HCT116 (cell line): ENCODE measurements at regions not wholly inside any gene's neighbourhood (a gene's known extent, or its start where the extent isn't known, plus 50 kb on each side); places are given as distances from the start of the nearest gene placed in this dataset.
"Not testable (repeated sequence)": the region's sequence is repeated elsewhere in the genome, so short reads cannot be mapped to it uniquely, and the experiment has no call there.

ENCODE experiments used
- EZH2phosphoT487 ChIP-seq: fragments of 200-600 bp; IDR thresholded peaks from 2 replicates; pipeline ENCODE4 v1.6.1; 2018; ENCODE audit warnings: antibody characterized with exemption, borderline replicate concordance
- POLR2AphosphoS5 ChIP-seq: IDR thresholded peaks from 2 replicates; pipeline ENCODE4 v1.6.1; 2011; ENCODE audit warnings: mild to moderate bottlenecking, low read depth, low read length, moderate library complexity
- SIN3A ChIP-seq: IDR thresholded peaks from 2 replicates; pipeline ENCODE4 v1.6.1; 2012; ENCODE audit warnings: low read depth
- TF ChIP-seq, protein P1 (sequence below): IDR thresholded peaks from 2 replicates; pipeline ENCODE4 v1.6.1; 2012; ENCODE audit warnings: low read depth
- TF ChIP-seq, protein P2 (sequence below), 3 experiments: fragments of 200-600 bp in 1 of 3; sonication (generic) in 1 of 3; IDR thresholded peaks in 2 of 3; conservative IDR thresholded peaks in 1 of 3; 2 replicates each; pipeline ENCODE4 v1.5.1; 2012 to 2017; ENCODE audit warnings: low read depth in 2 of 3, low read length in 2 of 3, antibody characterized with exemption in 1 of 3, borderline replicate concordance in 1 of 3, control low read depth in 1 of 3, mild to moderate bottlenecking in 1 of 3, mixed read lengths in 1 of 3, mixed run types in 1 of 3, moderate library complexity in 1 of 3; ENCODE audit not compliant: insufficient read depth in 1 of 3

DNA sequence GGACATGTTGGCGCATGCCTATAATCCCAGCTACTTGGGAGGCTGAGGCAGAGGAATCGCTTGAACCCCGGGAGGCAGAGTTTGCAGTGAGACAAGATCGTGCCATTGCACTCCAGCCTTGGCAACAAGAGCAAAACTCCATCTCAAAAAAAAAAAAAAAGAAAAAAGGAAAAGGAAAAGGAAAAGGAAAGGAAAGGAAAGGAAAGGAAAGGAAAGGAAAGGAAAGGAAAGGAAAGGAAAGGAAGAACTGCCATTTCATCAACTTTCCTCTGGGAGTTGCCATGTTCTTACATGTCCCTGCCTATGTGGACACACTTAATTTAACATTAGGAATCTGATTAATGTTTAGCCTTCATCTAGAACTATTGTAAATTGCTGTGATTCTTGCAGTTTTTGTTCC is 287.9 kb upstream of the LRP1B start:
- TF ChIP-seq, protein P1, sequence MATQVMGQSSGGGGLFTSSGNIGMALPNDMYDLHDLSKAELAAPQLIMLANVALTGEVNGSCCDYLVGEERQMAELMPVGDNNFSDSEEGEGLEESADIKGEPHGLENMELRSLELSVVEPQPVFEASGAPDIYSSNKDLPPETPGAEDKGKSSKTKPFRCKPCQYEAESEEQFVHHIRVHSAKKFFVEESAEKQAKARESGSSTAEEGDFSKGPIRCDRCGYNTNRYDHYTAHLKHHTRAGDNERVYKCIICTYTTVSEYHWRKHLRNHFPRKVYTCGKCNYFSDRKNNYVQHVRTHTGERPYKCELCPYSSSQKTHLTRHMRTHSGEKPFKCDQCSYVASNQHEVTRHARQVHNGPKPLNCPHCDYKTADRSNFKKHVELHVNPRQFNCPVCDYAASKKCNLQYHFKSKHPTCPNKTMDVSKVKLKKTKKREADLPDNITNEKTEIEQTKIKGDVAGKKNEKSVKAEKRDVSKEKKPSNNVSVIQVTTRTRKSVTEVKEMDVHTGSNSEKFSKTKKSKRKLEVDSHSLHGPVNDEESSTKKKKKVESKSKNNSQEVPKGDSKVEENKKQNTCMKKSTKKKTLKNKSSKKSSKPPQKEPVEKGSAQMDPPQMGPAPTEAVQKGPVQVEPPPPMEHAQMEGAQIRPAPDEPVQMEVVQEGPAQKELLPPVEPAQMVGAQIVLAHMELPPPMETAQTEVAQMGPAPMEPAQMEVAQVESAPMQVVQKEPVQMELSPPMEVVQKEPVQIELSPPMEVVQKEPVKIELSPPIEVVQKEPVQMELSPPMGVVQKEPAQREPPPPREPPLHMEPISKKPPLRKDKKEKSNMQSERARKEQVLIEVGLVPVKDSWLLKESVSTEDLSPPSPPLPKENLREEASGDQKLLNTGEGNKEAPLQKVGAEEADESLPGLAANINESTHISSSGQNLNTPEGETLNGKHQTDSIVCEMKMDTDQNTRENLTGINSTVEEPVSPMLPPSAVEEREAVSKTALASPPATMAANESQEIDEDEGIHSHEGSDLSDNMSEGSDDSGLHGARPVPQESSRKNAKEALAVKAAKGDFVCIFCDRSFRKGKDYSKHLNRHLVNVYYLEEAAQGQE: not testable (repeated sequence)
- TF ChIP-seq, protein P2, sequence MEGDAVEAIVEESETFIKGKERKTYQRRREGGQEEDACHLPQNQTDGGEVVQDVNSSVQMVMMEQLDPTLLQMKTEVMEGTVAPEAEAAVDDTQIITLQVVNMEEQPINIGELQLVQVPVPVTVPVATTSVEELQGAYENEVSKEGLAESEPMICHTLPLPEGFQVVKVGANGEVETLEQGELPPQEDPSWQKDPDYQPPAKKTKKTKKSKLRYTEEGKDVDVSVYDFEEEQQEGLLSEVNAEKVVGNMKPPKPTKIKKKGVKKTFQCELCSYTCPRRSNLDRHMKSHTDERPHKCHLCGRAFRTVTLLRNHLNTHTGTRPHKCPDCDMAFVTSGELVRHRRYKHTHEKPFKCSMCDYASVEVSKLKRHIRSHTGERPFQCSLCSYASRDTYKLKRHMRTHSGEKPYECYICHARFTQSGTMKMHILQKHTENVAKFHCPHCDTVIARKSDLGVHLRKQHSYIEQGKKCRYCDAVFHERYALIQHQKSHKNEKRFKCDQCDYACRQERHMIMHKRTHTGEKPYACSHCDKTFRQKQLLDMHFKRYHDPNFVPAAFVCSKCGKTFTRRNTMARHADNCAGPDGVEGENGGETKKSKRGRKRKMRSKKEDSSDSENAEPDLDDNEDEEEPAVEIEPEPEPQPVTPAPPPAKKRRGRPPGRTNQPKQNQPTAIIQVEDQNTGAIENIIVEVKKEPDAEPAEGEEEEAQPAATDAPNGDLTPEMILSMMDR (IDR thresholded peaks at IDR 0.05 in 2 of 3, conservative IDR thresholded peaks at IDR 0.05 in 1 of 3; ENCODE audit: borderline replicate concordance in 1 of 3, insufficient read depth in 1 of 3, low read depth in 2 of 3, low read length in 2 of 3): not testable (repeated sequence)
- not testable (repeated sequence) for TF ChIP-seq POLR2AphosphoS5, SIN3A, EZH2phosphoT487
